ENCODE measurements at regions not wholly inside any gene's neighbourhood (a gene's known extent, or its start where the extent isn't known, plus 50 kb on each side); places are given as distances from the start of the nearest gene placed in this dataset.

DNA sequence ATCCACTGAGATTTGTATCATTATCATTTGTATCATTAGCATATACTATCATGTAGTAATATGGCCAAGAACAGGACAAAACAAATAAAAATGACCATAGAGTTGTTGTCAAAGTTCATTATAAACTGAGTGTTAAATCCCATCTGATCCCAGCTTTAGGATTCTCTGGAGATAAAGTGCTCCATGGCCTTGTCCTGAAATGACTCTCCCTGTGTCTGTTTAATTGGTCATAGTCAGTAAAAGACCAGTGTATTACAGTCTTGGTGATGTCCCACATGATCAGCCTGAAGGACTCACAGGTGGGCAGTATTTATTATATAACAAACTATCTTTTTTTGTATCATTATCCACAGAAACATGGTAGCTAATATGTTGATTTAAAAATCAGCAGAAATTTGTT, 361.6 kb downstream of the TMEM135 start:
- FAIRE-seq (no peak), DNase-seq (ENCODE audit: extremely low spot score, insufficient read length, low read depth) (no peak)

DNA sequence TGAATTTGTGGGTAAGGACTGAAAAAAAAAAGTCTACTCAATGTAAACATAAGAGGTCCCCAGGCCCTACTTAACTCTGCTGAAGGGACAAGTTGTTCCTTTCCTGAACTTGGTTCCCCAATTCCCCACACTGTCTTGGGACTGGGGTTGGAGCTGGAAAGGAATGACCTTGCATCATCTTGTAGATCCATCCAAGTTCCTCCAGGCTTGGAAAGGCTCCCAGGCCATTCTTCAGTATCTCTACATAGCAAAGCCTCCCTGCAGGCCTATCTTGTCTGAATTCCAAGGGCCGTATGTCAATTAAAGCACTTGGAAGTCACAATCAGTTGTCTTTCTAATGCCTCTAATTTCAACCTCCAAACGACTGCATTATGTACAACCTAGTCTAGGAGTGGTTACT, 361.2 kb downstream of the TMEM135 start:
- DNase-seq (ENCODE audit: extremely low spot score, insufficient read length, low read depth) (no peak), FAIRE-seq (no peak)

DNA sequence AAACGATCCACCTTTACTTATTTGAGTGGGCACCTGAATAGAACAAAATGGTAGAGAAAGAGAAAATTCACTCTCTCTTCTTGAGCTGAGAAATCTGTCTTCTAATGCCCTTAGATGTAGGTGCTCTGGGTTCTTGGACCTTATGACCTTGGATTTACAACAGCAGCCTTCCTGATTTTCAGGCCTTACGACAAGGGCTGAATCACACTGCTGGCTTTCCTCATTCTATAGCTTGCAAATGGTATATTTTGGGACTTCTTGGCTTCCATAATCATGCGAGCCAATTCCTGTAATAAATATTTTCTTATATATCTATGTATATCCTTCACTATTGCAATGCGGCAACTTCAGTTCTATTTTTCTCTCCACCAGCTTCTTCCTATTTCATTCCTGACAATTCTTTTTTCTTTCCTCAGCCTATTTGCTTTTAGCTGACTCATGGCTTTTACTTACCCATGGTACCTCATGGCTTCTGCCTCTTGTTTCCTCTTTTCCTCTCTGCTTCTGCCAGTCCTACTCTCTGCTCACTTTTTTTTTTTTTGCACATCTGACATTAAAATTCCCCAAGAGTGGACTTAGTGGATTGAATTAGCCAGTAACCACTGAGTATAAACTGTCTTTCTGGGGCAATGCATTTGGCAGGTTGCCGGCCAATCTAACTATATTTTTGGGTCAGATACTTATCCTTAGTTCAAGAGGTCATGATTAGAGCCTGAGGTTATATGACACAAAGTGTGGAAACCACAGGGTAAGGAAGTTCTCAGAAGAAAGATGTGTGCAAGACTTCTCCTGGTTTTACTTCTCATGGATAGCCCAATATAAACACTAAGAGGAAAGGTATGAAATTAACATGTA, 359.5 kb downstream of the TMEM135 start:
- FAIRE-seq (no peak), DNase-seq (ENCODE audit: extremely low spot score, insufficient read length, low read depth) (no peak)

DNA sequence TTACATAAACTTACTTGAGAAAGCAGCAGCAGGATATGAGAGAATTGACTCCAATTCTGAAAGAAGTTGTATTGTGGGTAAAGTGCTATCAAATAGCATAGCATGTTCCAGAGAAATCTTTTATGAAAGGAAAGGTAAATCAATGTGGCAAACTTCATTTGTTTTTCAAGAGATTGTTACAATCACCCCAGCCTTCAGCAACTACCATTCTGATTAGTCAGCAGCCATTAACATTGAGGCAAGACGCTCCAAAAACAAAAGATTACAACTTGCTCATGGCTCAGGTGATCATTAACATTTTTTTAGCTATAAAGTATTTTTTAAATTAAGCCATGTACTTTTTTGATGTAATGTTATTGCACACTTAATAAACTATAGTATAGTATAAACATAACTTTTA, 357.2 kb downstream of the TMEM135 start:
- FAIRE-seq (no peak), DNase-seq (ENCODE audit: extremely low spot score, insufficient read length, low read depth) (no peak)

DNA sequence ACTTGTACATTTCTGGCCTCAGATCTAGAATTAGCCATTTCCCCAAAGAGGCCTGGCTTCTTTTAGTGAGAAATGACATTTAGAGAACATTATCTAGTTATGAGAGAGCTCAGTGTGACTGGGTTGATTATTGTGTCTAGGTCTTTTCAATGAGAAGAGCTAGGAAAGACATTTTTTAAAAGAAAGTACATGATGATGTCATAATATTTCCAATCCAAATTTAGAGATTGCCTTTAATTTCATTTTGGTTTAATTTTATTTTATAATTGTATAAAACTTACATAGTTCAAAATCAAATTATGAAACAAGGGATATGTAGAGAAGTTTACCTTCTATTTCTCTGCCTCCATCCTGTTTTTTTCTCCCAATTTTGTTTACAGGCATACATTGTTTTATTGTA, 354.9 kb downstream of the TMEM135 start:
- no peak for FAIRE-seq

DNA sequence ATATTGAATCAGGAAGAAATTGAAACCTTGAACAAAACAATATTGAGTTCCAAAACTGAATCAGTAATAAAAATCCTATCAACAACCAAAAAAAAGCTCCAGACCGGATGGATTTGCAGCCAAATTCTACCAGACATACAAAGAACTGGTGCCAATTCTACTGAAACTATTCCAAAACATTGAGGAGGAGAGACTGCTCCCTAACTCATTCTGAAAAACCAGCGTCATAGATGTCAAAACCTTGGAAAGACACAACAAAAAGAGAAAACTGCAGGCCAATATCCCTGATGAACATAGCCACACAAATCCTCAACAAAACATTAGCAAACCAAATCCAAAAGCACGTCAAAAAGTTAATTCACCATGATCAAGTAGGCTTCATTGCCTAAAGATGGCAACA, 353.8 kb downstream of the TMEM135 start:
- FAIRE-seq (no peak), DNase-seq (ENCODE audit: extremely low spot score, insufficient read length, low read depth) (no peak)

More for the DNA sequence above, 354.9 kb downstream of the TMEM135 start:
- no peak for DNase-seq (ENCODE audit: extremely low spot score, insufficient read length, low read depth)

DNA sequence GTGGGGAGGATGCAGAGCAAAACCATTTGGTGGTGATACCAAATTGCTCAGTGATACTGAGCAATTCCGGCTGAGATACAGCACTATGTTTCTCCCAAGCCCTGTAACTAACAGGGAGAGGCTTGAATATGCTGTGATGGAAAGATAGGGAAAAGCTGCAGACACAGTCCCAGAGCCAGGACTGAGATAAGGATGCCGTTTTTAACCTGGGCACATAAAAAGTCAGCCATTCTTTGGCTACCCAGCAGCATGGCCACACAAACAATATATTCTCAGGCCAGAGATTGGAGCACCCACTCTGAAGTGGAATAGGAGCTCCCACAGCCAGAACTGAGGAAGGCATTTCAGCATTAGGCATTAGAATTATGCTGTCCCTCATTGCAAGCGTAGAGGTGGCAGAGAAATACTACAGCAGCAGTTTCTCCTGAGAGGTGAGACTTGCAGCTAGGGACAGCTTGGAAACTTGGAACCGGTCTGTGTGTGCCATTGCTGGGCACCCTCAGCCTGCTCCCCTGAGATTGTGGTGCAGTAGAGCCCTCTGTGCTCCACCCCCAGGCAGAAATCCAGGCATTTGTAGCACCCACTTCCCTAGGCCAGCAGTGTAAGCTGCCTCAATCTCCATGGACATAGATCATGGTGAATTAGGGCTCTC, 346.5 kb downstream of the TMEM135 start:
- no peak for FAIRE-seq
- no peak for DNase-seq (ENCODE audit: extremely low spot score, insufficient read length, low read depth)

DNA sequence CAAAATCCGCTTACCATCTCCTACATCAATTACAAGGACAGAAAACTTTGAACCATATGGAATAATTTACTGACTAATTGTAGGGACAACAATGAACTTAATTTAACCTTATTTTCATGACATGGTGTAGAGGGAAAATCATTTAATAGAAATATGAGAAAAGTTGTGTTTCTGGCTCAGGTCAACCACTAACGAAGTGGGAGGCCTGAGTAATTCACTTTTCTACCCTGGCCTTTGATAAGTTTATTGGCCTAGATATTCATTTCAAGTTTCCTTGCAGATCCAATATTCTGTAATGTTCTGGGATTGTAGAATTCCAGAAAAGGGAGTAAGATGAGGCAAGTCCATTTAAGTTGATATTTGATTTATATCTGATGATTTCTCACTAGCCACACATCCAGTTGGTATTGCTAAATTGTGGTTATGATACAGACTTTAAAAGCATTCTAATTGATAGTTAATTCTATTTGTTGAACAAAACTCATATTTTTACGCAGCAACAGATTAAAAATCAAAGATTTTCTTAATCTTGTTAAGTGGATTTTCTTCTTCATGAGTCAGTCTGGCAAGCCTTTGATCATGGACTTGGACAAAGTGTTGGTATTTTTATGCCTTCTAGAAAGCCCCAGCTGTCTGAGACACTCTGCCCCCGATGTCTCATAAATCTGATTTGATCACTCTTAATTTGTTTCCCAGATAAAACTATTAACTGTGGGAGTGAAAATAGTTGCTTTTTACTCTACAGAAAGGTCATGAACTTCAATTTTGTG, 336.5 kb downstream of the TMEM135 start:
- FAIRE-seq (no peak), DNase-seq (ENCODE audit: extremely low spot score, insufficient read length, low read depth) (no peak)

All from GM18507 (cell line).